ENCODE measurements at regions not wholly inside any gene's neighbourhood (a gene's known extent, or its start where the extent isn't known, plus 50 kb on each side); places are given as distances from the start of the nearest gene placed in this dataset.

- ChIA-PET CTCF (no interaction called here), POLR2A (ENCODE audit: unreplicated experiment) (no interaction called here)
- H3F3A ChIP-seq (ENCODE audit: low read length, unreplicated experiment) = no peaks in the 10 kb centered on the region
- no peaks in the 10 kb centered on the region for H3K9me2 ChIP-seq (replicated peaks; ENCODE audit: low read length)
- H3K4me1 ChIP-seq (ENCODE audit: insufficient read depth, low read length) = no peaks in the 10 kb centered on the region
- no peak overlapping the region for H3K27ac ChIP-seq (ENCODE audit: low read length)
- H3K4me2 ChIP-seq (ENCODE audit: low read length) = no peak overlapping the region
- DNase-seq (no peak), ATAC-seq (no peak)
- no peak overlapping the region for H2AFZ ChIP-seq (ENCODE audit: low read length)
- no peak overlapping the region for H3K4me3 ChIP-seq (ENCODE audit: low read length)
- no peaks in the 10 kb centered on the region for H3K79me2 ChIP-seq (ENCODE audit: low read length)
- no peak overlapping the region for H3K9ac ChIP-seq (ENCODE audit: low read length)
- no peaks in the 10 kb centered on the region for H4K20me1 ChIP-seq (ENCODE audit: low read length)
- peaks cover 73% of the 10 kb centered on the region for H3K27me3 ChIP-seq (ENCODE audit: low read length)
- TF ChIP-seq EZH2phosphoT487 (IDR thresholded peaks at IDR 0.05; ENCODE audit: borderline replicate concordance, low read length) (no peak), EZH2 (IDR thresholded peaks at IDR 0.05; ENCODE audit: low read length, unreplicated experiment) (no peak)
- TF ChIP-seq, protein P1, sequence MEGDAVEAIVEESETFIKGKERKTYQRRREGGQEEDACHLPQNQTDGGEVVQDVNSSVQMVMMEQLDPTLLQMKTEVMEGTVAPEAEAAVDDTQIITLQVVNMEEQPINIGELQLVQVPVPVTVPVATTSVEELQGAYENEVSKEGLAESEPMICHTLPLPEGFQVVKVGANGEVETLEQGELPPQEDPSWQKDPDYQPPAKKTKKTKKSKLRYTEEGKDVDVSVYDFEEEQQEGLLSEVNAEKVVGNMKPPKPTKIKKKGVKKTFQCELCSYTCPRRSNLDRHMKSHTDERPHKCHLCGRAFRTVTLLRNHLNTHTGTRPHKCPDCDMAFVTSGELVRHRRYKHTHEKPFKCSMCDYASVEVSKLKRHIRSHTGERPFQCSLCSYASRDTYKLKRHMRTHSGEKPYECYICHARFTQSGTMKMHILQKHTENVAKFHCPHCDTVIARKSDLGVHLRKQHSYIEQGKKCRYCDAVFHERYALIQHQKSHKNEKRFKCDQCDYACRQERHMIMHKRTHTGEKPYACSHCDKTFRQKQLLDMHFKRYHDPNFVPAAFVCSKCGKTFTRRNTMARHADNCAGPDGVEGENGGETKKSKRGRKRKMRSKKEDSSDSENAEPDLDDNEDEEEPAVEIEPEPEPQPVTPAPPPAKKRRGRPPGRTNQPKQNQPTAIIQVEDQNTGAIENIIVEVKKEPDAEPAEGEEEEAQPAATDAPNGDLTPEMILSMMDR (conservative IDR thresholded peaks at IDR 0.05; ENCODE audit: low read depth, low read length) = no peak
- H3K36me3 ChIP-seq (ENCODE audit: low read depth, low read length) = no peaks in the 10 kb centered on the region
- intact Hi-C loops (cut with micrococcal nuclease) = no loop called here
- no peaks in the 10 kb centered on the region for H3K9me3 ChIP-seq (ENCODE audit: low read length)
- BruUV-seq (replicated peaks) = no TSS peak
Observed at GRCh38 chr15:98546329-98546728, 102.0 kb upstream of the IGF1R start.

DNA sequence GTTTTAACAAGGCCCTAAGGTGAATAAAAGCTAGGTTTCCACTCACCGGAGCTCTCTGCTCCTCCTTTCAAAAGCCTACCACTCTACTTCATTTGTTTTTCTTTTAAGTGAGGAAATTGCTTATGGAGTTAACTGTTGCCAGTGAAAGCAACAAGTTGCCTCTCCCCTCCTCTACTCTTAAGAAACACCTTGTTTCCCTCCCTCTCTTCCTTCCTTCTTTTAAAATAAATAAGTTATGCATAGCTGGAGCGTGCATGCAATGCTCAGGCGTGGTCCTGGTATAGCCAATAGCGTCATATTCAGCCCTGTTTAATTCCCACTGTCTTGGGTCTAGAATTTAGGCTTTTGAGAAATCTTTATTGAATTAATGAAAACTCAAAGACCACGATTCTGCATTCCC, 101.1 kb upstream of the IGF1R start:
- H3K9ac ChIP-seq (ENCODE audit: low read length) = no peak overlapping the region
- DNase-seq (no peak), ATAC-seq (no peak)
- TF ChIP-seq EZH2 (IDR thresholded peaks at IDR 0.05; ENCODE audit: low read length, unreplicated experiment) = no peak
- no peaks in the 10 kb centered on the region for H4K20me1 ChIP-seq (ENCODE audit: low read length)
- no peak overlapping the region for H3K4me3 ChIP-seq (ENCODE audit: low read length)
- H3F3A ChIP-seq (ENCODE audit: low read length, unreplicated experiment) = no peaks in the 10 kb centered on the region
- H3K9me2 ChIP-seq (replicated peaks; ENCODE audit: low read length) = no peaks in the 10 kb centered on the region
- H3K9me3 ChIP-seq (ENCODE audit: low read length) = no peaks in the 10 kb centered on the region
- ChIA-PET CTCF (no interaction called here), POLR2A (ENCODE audit: unreplicated experiment) (no interaction called here)
- no peak overlapping the region for H2AFZ ChIP-seq (ENCODE audit: low read length)
- no peak overlapping the region for H3K27ac ChIP-seq (ENCODE audit: low read length)
- peaks cover 72% of the 10 kb centered on the region for H3K27me3 ChIP-seq (ENCODE audit: low read length)
- no TSS peak for BruUV-seq (replicated peaks)
- H3K79me2 ChIP-seq (ENCODE audit: low read length) = no peaks in the 10 kb centered on the region
- H3K36me3 ChIP-seq (ENCODE audit: low read depth, low read length) = no peaks in the 10 kb centered on the region
- no peak overlapping the region for H3K4me2 ChIP-seq (ENCODE audit: low read length)
- H3K4me1 ChIP-seq (ENCODE audit: insufficient read depth, low read length) = no peaks in the 10 kb centered on the region
- intact Hi-C loops (cut with micrococcal nuclease) = no loop called here

DNA sequence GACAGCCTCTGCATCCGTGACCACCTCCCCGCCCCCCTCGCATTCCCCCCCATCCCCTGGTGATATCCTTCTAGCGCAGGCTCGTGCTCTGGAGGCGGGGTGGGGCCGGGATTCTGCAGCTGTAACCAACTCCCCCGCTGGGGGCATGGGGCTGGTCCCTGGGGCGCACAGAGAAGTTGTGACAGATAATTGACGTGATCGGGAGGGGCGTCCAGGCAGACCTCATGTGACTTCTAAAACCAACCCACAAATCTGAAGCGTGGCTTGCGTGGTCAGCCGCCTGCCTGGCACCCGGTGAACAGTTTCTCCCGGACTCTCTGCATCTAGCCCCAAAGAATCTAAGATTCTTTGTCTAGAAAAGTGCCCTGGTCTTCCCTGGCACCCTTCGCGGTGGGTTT, 100.6 kb upstream of the IGF1R start:
- no peaks in the 10 kb centered on the region for H3K4me1 ChIP-seq (ENCODE audit: insufficient read depth, low read length)
- BruUV-seq (replicated peaks) = no TSS peak
- no peaks in the 10 kb centered on the region for H3F3A ChIP-seq (ENCODE audit: low read length, unreplicated experiment)
- no peaks in the 10 kb centered on the region for H3K9me2 ChIP-seq (replicated peaks; ENCODE audit: low read length)
- DNase-seq (no peak), ATAC-seq (no peak)
- intact Hi-C loops (cut with micrococcal nuclease) = no loop called here
- no peaks in the 10 kb centered on the region for H3K9me3 ChIP-seq (ENCODE audit: low read length)
- no peaks in the 10 kb centered on the region for H3K36me3 ChIP-seq (ENCODE audit: low read depth, low read length)
- H3K27me3 ChIP-seq (ENCODE audit: low read length) = peaks cover 74% of the 10 kb centered on the region
- H3K4me3 ChIP-seq (ENCODE audit: low read length) = no peak overlapping the region
- no peak overlapping the region for H3K27ac ChIP-seq (ENCODE audit: low read length)
- no peaks in the 10 kb centered on the region for H4K20me1 ChIP-seq (ENCODE audit: low read length)
- H3K79me2 ChIP-seq (ENCODE audit: low read length) = no peaks in the 10 kb centered on the region
- TF ChIP-seq EZH2 (IDR thresholded peaks at IDR 0.05; ENCODE audit: low read length, unreplicated experiment) (no peak), EZH2phosphoT487 (IDR thresholded peaks at IDR 0.05; ENCODE audit: borderline replicate concordance, low read length) (no peak)
- TF ChIP-seq, protein P1 (conservative IDR thresholded peaks at IDR 0.05; ENCODE audit: low read depth, low read length) = no peak
- H3K4me2 ChIP-seq (ENCODE audit: low read length) = no peak overlapping the region
- H2AFZ ChIP-seq (ENCODE audit: low read length) = no peak overlapping the region
- no peak overlapping the region for H3K9ac ChIP-seq (ENCODE audit: low read length)
- CTCF ChIA-PET = interaction anchor here (0.7 kb wide), 1 partner anchor 34 kb away, joined by 3 read pairs; no protein-coding TSS in a partner anchor
- POLR2A ChIA-PET (ENCODE audit: unreplicated experiment) = no interaction called here
